ENCODE measurements at regions not wholly inside any gene's neighbourhood (a gene's known extent, or its start where the extent isn't known, plus 50 kb on each side); places are given as distances from the start of the nearest gene placed in this dataset.

- DNase-seq (ENCODE audit: low spot score) = no peak
- TF ChIP-seq CTCF (IDR thresholded peaks at IDR 0.05; ENCODE audit: borderline replicate concordance, control extremely low read depth, extremely low read depth, insufficient read depth, missing control alignments) = no peak
- in situ Hi-C loops (cut with MboI; ENCODE audit: low sequenced_read_pairs, unreplicated experiment) = no loop called here
These were observed 201.1 kb downstream of the SMAD2 start for GRCh38 chr18:47729356-47729755.

GRCh38 chr18:47728921-47729320 lies 201.5 kb downstream of the SMAD2 start:
- DNase-seq (ENCODE audit: low spot score) = no peak
- in situ Hi-C loops (cut with MboI; ENCODE audit: low sequenced_read_pairs, unreplicated experiment) = no loop called here
- TF ChIP-seq CTCF (IDR thresholded peaks at IDR 0.05; ENCODE audit: borderline replicate concordance, control extremely low read depth, extremely low read depth, insufficient read depth, missing control alignments) = no peak

DNA sequence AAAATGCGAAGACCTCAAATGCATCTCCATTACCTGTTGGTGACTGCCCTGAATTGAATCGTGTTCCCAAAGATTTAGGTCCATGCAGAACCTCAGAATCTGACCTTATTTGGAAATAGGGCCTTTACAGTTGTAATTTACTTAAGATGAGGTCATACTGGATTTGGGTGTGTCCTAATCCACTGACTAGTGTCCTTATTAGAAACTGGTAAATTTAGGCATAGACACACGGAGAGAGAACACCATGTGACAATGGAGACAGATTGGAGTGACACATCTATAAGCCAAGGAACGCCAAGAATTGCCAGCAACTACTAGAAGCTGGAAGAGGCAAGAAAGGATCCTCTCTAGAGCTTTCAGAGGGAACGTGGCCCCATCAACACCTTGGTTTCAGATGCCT lies 203.1 kb downstream of the SMAD2 start:
- TF ChIP-seq CTCF (IDR thresholded peaks at IDR 0.05; ENCODE audit: borderline replicate concordance, control extremely low read depth, extremely low read depth, insufficient read depth, missing control alignments) = no peak
- DNase-seq (ENCODE audit: low spot score) = no peak
- in situ Hi-C loops (cut with MboI; ENCODE audit: low sequenced_read_pairs, unreplicated experiment) = no loop called here

GRCh38 chr18:47726550-47726949 lies 203.9 kb downstream of the SMAD2 start:
- TF ChIP-seq CTCF (IDR thresholded peaks at IDR 0.05; ENCODE audit: borderline replicate concordance, control extremely low read depth, extremely low read depth, insufficient read depth, missing control alignments) = no peak
- DNase-seq (ENCODE audit: low spot score) = no peak
- in situ Hi-C loops (cut with MboI; ENCODE audit: low sequenced_read_pairs, unreplicated experiment) = no loop called here

- in situ Hi-C loops (cut with MboI; ENCODE audit: low sequenced_read_pairs, unreplicated experiment) = no loop called here
- no peak for DNase-seq (ENCODE audit: low spot score)
These were observed 204.8 kb downstream of the SMAD2 start for GRCh38 chr18:47725656-47726055.

GRCh38 chr18:47724186-47724975 lies 206.1 kb downstream of the SMAD2 start:
- in situ Hi-C loops (cut with MboI; ENCODE audit: low sequenced_read_pairs, unreplicated experiment) = no loop called here
- DNase-seq (ENCODE audit: low spot score) = no peak
- TF ChIP-seq CTCF (IDR thresholded peaks at IDR 0.05; ENCODE audit: borderline replicate concordance, control extremely low read depth, extremely low read depth, insufficient read depth, missing control alignments) = no peak

More at GRCh38 chr18:47725656-47726055, 204.8 kb downstream of the SMAD2 start:
- no peak for TF ChIP-seq CTCF (IDR thresholded peaks at IDR 0.05; ENCODE audit: borderline replicate concordance, control extremely low read depth, extremely low read depth, insufficient read depth, missing control alignments)
